Osteoblast (primary cell): ENCODE measurements at regions not wholly inside any gene's neighbourhood (a gene's known extent, or its start where the extent isn't known, plus 50 kb on each side); places are given as distances from the start of the nearest gene placed in this dataset.

Source experiments
- DNase-seq: peaks from one replicate; pipeline ENCODE4 v3.0.0; 2011; ENCODE audit warnings: low spot score, mixed read lengths; ENCODE audit not compliant: insufficient read length; ENCODE audit errors: missing footprints
- H2AFZ ChIP-seq: 2 replicates; pipeline ENCODE4 v1.6.0; 2011; ENCODE audit warnings: mild to moderate bottlenecking, low read length
- H3K27ac ChIP-seq: 2 replicates; pipeline ENCODE4 v1.5.1; 2011; ENCODE audit warnings: mild to moderate bottlenecking, low read depth, low read length, moderate library complexity
- H3K27me3 ChIP-seq: 2 replicates; pipeline ENCODE4 v1.6.0; 2012; ENCODE audit warnings: mild to moderate bottlenecking, control low read depth, inconsistent platforms, low read length, moderate library complexity; ENCODE audit not compliant: insufficient read depth
- H3K36me3 ChIP-seq: 2 replicates; pipeline ENCODE4 v1.5.1; 2011; ENCODE audit warnings: mild to moderate bottlenecking, low read length, control low read depth, moderate library complexity; ENCODE audit not compliant: insufficient read depth
- H3K4me1 ChIP-seq: 2 replicates; pipeline ENCODE4 v1.5.1; 2011; ENCODE audit warnings: mild to moderate bottlenecking, low read length, control low read depth, moderate library complexity; ENCODE audit not compliant: insufficient read depth
- H3K4me2 ChIP-seq: 2 replicates; pipeline ENCODE4 v1.6.0; 2011; ENCODE audit warnings: mild to moderate bottlenecking, low read length; ENCODE audit not compliant: insufficient read depth
- H3K4me3 ChIP-seq: fragments of 200-600 bp; sonication (generic); 3 replicates; pipeline ENCODE4 v1.5.1; 2012; ENCODE audit warnings: mild to moderate bottlenecking, low read length, inconsistent platforms; ENCODE audit not compliant: insufficient read depth
- H3K79me2 ChIP-seq: 2 replicates; pipeline ENCODE4 v1.6.0; 2012; ENCODE audit warnings: mild to moderate bottlenecking, low read length, control low read depth, inconsistent platforms; ENCODE audit not compliant: insufficient read depth
- H3K9me3 ChIP-seq: 2 replicates; pipeline ENCODE4 v1.5.1; 2011; ENCODE audit warnings: low read depth, low read length, control low read depth
- H4K20me1 ChIP-seq: 2 replicates; pipeline ENCODE4 v1.6.0; 2012; ENCODE audit warnings: mild to moderate bottlenecking, low read length, control low read depth; ENCODE audit not compliant: insufficient read depth
- TF ChIP-seq, protein P1 (sequence below): IDR thresholded peaks from 2 replicates; pipeline ENCODE4 v1.5.1; 2011; ENCODE audit warnings: mild to moderate bottlenecking, low read depth, low read length, moderate library complexity; ENCODE audit errors: extremely low read depth

- Histone ChIP-seq H3K79me2 (no peaks in the 10 kb centered on the region), H2AFZ (no peak overlapping the region), H3K36me3 (no peaks in the 10 kb centered on the region), H3K9me3 (no peaks in the 10 kb centered on the region), H3K4me2 (no peak overlapping the region), H3K4me3 (no peak overlapping the region), H3K27me3 (no peaks in the 10 kb centered on the region), H3K27ac (no peak overlapping the region), H4K20me1 (no peaks in the 10 kb centered on the region), H3K4me1 (no peaks in the 10 kb centered on the region)
- DNase-seq, result no peak
- TF ChIP-seq, protein P1, sequence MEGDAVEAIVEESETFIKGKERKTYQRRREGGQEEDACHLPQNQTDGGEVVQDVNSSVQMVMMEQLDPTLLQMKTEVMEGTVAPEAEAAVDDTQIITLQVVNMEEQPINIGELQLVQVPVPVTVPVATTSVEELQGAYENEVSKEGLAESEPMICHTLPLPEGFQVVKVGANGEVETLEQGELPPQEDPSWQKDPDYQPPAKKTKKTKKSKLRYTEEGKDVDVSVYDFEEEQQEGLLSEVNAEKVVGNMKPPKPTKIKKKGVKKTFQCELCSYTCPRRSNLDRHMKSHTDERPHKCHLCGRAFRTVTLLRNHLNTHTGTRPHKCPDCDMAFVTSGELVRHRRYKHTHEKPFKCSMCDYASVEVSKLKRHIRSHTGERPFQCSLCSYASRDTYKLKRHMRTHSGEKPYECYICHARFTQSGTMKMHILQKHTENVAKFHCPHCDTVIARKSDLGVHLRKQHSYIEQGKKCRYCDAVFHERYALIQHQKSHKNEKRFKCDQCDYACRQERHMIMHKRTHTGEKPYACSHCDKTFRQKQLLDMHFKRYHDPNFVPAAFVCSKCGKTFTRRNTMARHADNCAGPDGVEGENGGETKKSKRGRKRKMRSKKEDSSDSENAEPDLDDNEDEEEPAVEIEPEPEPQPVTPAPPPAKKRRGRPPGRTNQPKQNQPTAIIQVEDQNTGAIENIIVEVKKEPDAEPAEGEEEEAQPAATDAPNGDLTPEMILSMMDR, result no peak
Measured at GRCh38 chr21:15326032-15326867, 261.4 kb upstream of the NRIP1 start.

DNA sequence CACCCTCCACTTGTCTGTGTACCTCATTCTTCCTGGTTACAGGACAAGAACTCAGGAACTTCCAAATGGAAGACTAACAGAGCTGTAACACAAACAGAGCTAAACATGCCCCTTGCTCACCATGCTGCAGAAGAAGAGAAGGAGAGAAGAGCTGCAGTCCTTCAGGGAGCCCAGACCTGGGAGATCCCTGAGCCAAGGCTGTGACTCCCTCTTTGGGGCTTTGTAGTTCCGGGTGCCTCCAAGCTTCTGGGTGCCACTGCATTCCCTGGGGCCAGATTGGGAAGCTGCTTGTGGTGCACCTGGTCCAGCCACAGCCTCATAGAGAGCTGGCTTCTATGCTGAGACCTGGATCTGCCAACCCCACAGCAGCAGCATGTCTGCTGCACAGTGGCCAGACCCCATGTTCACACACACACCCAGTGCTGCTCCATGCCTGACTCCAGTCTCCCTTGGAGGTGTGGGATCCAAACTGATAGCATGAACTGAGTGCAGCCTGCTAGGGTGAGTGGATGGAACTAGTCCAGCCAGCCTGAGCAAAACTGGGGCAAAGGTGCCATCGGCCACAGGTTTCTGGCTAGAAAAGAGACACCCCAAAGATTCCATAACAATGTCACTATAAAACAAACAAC is 263.0 kb upstream of the NRIP1 start:
- Histone ChIP-seq H3K36me3 (no peaks in the 10 kb centered on the region), H3K9me3 (no peaks in the 10 kb centered on the region), H3K4me3 (no peak overlapping the region), H3K4me2 (no peak overlapping the region), H4K20me1 (no peaks in the 10 kb centered on the region), H3K27ac (no peak overlapping the region), H3K4me1 (no peaks in the 10 kb centered on the region), H3K27me3 (no peaks in the 10 kb centered on the region), H2AFZ (no peak overlapping the region), H3K79me2 (no peaks in the 10 kb centered on the region)
- DNase-seq, result no peak
- TF ChIP-seq, protein P1, result no peak

DNA sequence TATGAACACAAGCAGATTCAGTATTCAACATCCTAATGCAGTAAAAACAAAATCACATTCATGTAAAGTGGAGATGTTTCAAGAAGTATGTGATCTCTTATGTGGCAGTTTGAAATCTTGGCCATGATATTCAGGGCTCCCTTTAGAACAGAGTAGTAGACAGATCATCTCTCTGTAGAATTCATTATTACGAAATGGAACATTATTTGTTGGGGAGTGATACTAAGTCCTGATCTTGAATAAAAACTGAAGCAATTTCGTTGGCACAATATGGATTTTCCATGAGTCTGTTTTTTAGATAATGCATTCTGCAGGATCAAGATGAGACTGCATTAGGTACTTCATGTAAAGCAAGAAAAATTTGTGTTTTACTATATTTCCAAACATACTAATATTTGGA is 264.4 kb upstream of the NRIP1 start:
- Histone ChIP-seq H3K79me2 (no peaks in the 10 kb centered on the region), H3K4me1 (no peaks in the 10 kb centered on the region)
- DNase-seq, result no peak

DNA sequence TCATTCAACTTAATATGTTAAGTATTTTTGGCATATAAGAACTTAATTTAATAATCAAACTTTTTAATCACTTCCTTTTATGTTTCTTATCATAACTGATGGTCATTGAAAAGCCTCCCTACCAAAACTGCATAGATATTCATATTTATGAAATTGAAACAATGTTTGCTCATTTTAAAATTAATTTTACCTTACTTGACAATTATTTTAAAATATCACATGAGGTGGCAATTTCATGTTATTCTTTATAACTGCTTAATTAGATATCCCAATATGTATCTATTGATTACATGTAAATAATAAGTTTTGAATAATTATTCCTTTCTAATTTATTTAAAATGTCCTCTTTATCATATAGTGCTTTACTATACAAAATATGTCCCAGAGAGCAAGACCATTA is 266.1 kb upstream of the NRIP1 start:
- no peak for DNase-seq
- no peaks in the 10 kb centered on the region for H4K20me1 ChIP-seq
- no peak overlapping the region for H2AFZ ChIP-seq
- no peak overlapping the region for H3K27ac ChIP-seq
- H3K27me3 ChIP-seq, result no peaks in the 10 kb centered on the region
- no peak overlapping the region for H3K4me3 ChIP-seq
- H3K9me3 ChIP-seq, result no peaks in the 10 kb centered on the region
- H3K4me1 ChIP-seq, result no peaks in the 10 kb centered on the region
- H3K79me2 ChIP-seq, result no peaks in the 10 kb centered on the region
- TF ChIP-seq, protein P1, result no peak
- H3K4me2 ChIP-seq, result no peak overlapping the region
- H3K36me3 ChIP-seq, result no peaks in the 10 kb centered on the region

More for the DNA sequence above, 264.4 kb upstream of the NRIP1 start:
- no peak overlapping the region for H3K4me2 ChIP-seq
- no peaks in the 10 kb centered on the region for H3K36me3 ChIP-seq
- TF ChIP-seq, protein P1, result no peak
- no peaks in the 10 kb centered on the region for H4K20me1 ChIP-seq
- H3K27ac ChIP-seq, result no peak overlapping the region
- no peak overlapping the region for H3K4me3 ChIP-seq
- H3K27me3 ChIP-seq, result no peaks in the 10 kb centered on the region
- H2AFZ ChIP-seq, result no peak overlapping the region
- no peaks in the 10 kb centered on the region for H3K9me3 ChIP-seq
